SK-N-SH treated with all-trans-retinoic acid at 6 μM for 48 hours (cell line): ENCODE measurements at regions not wholly inside any gene's neighbourhood (a gene's known extent, or its start where the extent isn't known, plus 50 kb on each side); places are given as distances from the start of the nearest gene placed in this dataset.

Experiments used
- BACH2 ChIP-seq: fragments of 250-450 bp; sonication (Bioruptor Pico); IDR thresholded peaks from 2 replicates; pipeline ENCODE4 v1.9.0; 2021; ENCODE audit warnings: mild to moderate bottlenecking, borderline replicate concordance
- ESRRG ChIP-seq: fragments of 250-450 bp; sonication (Bioruptor Pico); IDR thresholded peaks from 2 replicates; pipeline ENCODE4 v1.6.1; 2021; ENCODE audit warnings: mild to moderate bottlenecking
- TCF4 ChIP-seq: fragments of 250-450 bp; sonication (Bioruptor Pico); IDR thresholded peaks from 2 replicates; pipeline ENCODE4 v1.8.0; 2021; ENCODE audit warnings: mild to moderate bottlenecking, moderate library complexity, borderline replicate concordance
- ZC3H10 ChIP-seq: fragments of 250-450 bp; sonication (Bioruptor Pico); IDR thresholded peaks from 2 replicates; pipeline ENCODE4 v1.5.1; 2021; ENCODE audit warnings: mild to moderate bottlenecking, moderate library complexity
- ZFP30 ChIP-seq: fragments of 450-650 bp; formaldehyde crosslinking; IDR thresholded peaks from 2 replicates; pipeline ENCODE4 v1.5.0; 2022; ENCODE audit warnings: mild to moderate bottlenecking, moderate library complexity

DNA sequence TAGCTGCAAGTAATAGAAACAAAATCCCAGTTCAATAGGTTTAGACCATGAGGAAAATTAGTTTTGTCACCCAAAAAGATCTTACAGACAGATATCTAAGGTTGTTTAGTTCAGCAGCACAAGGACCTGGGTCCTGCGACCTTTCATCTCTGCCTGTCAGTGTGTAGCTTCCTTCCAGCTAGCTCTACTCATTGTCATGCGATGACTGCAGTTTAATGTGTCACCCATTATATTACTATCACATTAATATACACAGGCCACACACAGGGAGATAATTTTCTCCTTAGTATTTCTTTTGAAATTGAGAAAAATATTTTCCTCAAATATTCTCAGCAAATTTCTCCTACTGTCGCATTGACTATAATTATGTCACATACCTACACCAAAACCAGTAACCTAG, 232.1 kb upstream of the ARSJ start:
- no peak for TF ChIP-seq TCF4 (CRISPR knock-in tag)
- TF ChIP-seq ZC3H10 = no peak
- TF ChIP-seq ESRRG = no peak
- no peak for TF ChIP-seq BACH2 (CRISPR knock-in tag)
- no peak for TF ChIP-seq ZFP30
